Gastrocnemius medialis (tissue), 4 donors: ENCODE measurements at regions not wholly inside any gene's neighbourhood (a gene's known extent, or its start where the extent isn't known, plus 50 kb on each side); places are given as distances from the start of the nearest gene placed in this dataset.

ENCODE experiments used
- ATAC-seq, 2 donors: fragments of 150-250 bp; one replicate each; pipeline ENCODE4 v1.9.1; 2016
- DNase-seq, 2 donors: peaks; one replicate each; pipeline ENCODE4 v3.0.0-alpha.2; 2019
- H3K27ac ChIP-seq, 4 donors: fragments of 200-600 bp; sonication (generic); 1 replicate in 1 of 4; 2 replicates in 3 of 4; pipeline ENCODE4 v1.5.1; 2016 to 2018; ENCODE audit warnings: mild to moderate bottlenecking in 2 of 4, moderate library complexity in 1 of 4
- H3K27me3 ChIP-seq, 3 donors: fragments of 200-600 bp; sonication (generic) in 2 of 3; 1 replicate in 1 of 3; 2 replicates in 2 of 3; pipeline versions ENCODE4 v1.5.1 to v1.6.0; 2016 to 2019; ENCODE audit warnings: mild to moderate bottlenecking in 1 of 3, moderate library complexity in 1 of 3
- H3K36me3 ChIP-seq, 2 donors: fragments of 200-600 bp; sonication (generic) in 1 of 2; one replicate each; pipeline ENCODE4 v1.5.1; 2017 to 2018
- H3K4me1 ChIP-seq, 2 donors: fragments of 200-600 bp; sonication (generic) in 1 of 2; one replicate each; pipeline ENCODE4 v1.5.1; 2016 to 2017; ENCODE audit warnings: mild to moderate bottlenecking in 2 of 2
- H3K4me3 ChIP-seq, 4 donors: fragments of 200-600 bp; sonication (generic) in 3 of 4; 1 replicate in 1 of 4; 2 replicates in 3 of 4; pipeline ENCODE4 v1.5.1; 2016 to 2019; ENCODE audit warnings: mild to moderate bottlenecking in 2 of 4
- H3K9me3 ChIP-seq, 3 donors: fragments of 200-600 bp; sonication (generic) in 2 of 3; 1 replicate in 1 of 3; 2 replicates in 2 of 3; pipeline ENCODE4 v1.5.1; 2016 to 2019
- POLR2A ChIP-seq, 2 donors: fragments of 450-650 bp; IDR thresholded peaks; one replicate each; pipeline ENCODE4 v1.6.1; 2017; ENCODE audit warnings: antibody characterized with exemption in 2 of 2, mild to moderate bottlenecking in 2 of 2, moderate library complexity in 2 of 2
- in situ Hi-C, 4 donors: fragments of 200-750 bp; cut with MboI; loops; one replicate each; pipeline versions ENCODE4 v1.15.0 to v1.8.0; 2017; ENCODE audit warnings: low sequenced_read_pairs in 4 of 4
- intact Hi-C: fragments of 100-400 bp; cut with DNase I; formaldehyde crosslinking; loops from one replicate; pipeline ENCODE4 v1.15.1; 2023; ENCODE audit warnings: low total_unique reads
- TF ChIP-seq, protein P1 (sequence below), 5 experiments: fragments of 450-650 bp in 3 of 5; fragments of 200-600 bp in 2 of 5; sonication (generic) in 2 of 5; IDR thresholded peaks in 4 of 5; conservative IDR thresholded peaks in 1 of 5; 1 replicate in 4 of 5; 2 replicates in 1 of 5; pipeline ENCODE4 v1.5.1; 2016 to 2019; ENCODE audit warnings: antibody characterized with exemption in 5 of 5, mild to moderate bottlenecking in 3 of 5, moderate library complexity in 3 of 5

DNA sequence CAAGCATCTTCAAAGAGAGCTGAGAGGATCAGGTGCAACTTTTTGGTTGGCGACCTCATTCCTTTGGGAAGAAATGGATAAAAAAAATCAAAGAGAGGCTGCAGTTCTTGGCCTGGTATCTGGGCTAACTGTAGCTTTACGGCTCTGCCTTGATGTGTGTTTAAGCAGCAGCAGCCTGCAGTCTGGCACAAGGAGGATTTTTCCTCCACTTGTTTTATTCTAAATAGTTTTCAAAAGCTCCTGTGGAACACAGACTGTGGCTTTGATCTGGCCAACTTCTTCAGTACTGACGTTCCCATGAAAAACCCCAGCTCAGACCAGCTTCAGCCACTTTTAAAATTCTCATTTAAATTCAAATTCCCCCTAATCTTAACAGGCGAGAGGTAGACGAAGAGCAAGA lies 137.3 kb downstream of the HDGFL1 start:
- no peak for ATAC-seq
- Histone ChIP-seq H3K27me3 (no peaks in the 10 kb centered on the region), H3K27ac (no peak overlapping the region), H3K36me3 (no peaks in the 10 kb centered on the region), H3K9me3 (no peaks in the 10 kb centered on the region), H3K4me1 (no peaks in the 10 kb centered on the region), H3K4me3 (no peak overlapping the region)
- no peak for DNase-seq
- intact Hi-C loops: no loop called here
- in situ Hi-C loops: no loop called here
- TF ChIP-seq, protein P1, sequence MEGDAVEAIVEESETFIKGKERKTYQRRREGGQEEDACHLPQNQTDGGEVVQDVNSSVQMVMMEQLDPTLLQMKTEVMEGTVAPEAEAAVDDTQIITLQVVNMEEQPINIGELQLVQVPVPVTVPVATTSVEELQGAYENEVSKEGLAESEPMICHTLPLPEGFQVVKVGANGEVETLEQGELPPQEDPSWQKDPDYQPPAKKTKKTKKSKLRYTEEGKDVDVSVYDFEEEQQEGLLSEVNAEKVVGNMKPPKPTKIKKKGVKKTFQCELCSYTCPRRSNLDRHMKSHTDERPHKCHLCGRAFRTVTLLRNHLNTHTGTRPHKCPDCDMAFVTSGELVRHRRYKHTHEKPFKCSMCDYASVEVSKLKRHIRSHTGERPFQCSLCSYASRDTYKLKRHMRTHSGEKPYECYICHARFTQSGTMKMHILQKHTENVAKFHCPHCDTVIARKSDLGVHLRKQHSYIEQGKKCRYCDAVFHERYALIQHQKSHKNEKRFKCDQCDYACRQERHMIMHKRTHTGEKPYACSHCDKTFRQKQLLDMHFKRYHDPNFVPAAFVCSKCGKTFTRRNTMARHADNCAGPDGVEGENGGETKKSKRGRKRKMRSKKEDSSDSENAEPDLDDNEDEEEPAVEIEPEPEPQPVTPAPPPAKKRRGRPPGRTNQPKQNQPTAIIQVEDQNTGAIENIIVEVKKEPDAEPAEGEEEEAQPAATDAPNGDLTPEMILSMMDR (IDR thresholded peaks at IDR 0.05 in 4 of 5, conservative IDR thresholded peaks at IDR 0.05 in 1 of 5): no peak
- TF ChIP-seq POLR2A (IDR thresholded peaks at IDR 0.05): no peak

DNA sequence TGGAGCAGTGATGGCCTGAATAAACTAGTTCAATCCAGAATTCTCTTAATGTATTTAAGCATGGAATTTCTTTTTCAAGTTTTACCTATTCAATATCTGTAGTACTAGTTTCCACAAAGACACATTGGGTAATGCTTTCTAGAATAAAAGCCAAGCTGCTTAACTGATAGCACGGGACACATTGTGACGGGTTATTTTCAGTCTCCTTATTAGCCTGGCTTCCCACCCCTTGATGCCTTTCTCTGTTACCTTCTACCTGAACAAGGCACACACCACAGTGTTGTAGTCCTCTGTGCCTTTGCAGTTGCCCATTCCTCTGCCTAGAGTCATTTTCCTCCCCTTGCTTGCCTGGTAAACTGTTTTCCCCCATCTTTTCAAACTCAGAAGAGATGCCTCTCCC lies 139.1 kb downstream of the HDGFL1 start:
- Histone ChIP-seq H3K27ac (no peak overlapping the region), H3K4me3 (no peak overlapping the region), H3K36me3 (no peaks in the 10 kb centered on the region), H3K9me3 (no peaks in the 10 kb centered on the region), H3K27me3 (no peaks in the 10 kb centered on the region), H3K4me1 (no peaks in the 10 kb centered on the region)
- in situ Hi-C loops (no loop called here), intact Hi-C loops (no loop called here)
- no peak for TF ChIP-seq POLR2A (IDR thresholded peaks at IDR 0.05)
- TF ChIP-seq, protein P1 (IDR thresholded peaks at IDR 0.05 in 4 of 5, conservative IDR thresholded peaks at IDR 0.05 in 1 of 5): no peak
- ATAC-seq (no peak), DNase-seq (no peak)

DNA sequence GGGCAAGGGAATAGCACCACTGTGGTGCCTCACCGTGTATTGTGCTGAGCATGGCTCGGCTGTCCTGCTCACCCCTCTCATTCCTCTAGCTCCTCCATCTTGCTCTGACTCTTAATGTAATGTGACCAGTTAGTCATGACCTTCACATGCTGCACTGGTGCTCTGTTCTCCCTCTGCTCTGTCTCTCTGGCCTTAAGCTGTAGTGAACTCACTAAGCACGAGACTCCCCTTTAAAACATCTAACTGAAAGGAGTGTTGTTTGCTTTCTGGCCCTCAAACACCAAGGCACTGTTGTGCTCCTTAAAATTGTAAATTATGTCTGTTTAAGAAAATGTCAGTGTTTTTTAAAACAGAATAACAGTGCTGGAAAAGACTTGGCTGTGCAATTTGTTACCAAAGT lies 140.4 kb downstream of the HDGFL1 start:
- DNase-seq (no peak), ATAC-seq (no peak)
- Histone ChIP-seq H3K27ac (no peak overlapping the region), H3K36me3 (no peaks in the 10 kb centered on the region), H3K9me3 (no peaks in the 10 kb centered on the region), H3K4me3 (no peak overlapping the region), H3K4me1 (no peaks in the 10 kb centered on the region), H3K27me3 (no peaks in the 10 kb centered on the region)
- TF ChIP-seq POLR2A (IDR thresholded peaks at IDR 0.05): no peak
- TF ChIP-seq, protein P1 (IDR thresholded peaks at IDR 0.05 in 4 of 5, conservative IDR thresholded peaks at IDR 0.05 in 1 of 5): no peak
- intact Hi-C loops: no loop called here
- in situ Hi-C loops: no loop called here

DNA sequence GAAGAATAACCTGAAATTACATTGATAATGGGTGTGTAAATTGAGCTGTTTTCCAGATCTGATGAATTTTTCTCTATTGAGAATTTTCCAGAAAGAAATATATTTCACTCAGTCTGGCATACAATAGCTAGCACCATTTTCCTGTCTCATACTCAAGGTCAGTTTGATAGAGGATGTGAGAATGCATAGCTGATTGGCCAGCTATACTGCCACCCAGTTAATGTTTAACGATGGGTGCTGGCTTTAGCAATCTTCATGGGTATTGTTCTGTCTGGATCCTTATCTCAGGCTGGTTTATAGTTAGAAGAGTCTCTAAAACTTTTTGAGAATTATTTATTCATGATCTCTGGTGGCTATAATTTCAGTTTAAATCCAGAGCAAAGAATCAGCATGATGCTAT lies 147.4 kb downstream of the HDGFL1 start:
- intact Hi-C loops: no loop called here

More for the DNA sequence above, 147.4 kb downstream of the HDGFL1 start:
- in situ Hi-C loops: no loop called here
- TF ChIP-seq, protein P1 (IDR thresholded peaks at IDR 0.05 in 4 of 5, conservative IDR thresholded peaks at IDR 0.05 in 1 of 5): no peak
- no peak for TF ChIP-seq POLR2A (IDR thresholded peaks at IDR 0.05)
- no peak overlapping the region for H3K27ac ChIP-seq
- DNase-seq (no peak), ATAC-seq (no peak)
- H3K4me3 ChIP-seq: no peak overlapping the region
- H3K9me3 ChIP-seq: no peaks in the 10 kb centered on the region
- peaks cover 0 to 5% of the 10 kb centered on the region in 2 donors for H3K4me1 ChIP-seq
- no peaks in the 10 kb centered on the region for H3K27me3 ChIP-seq
- H3K36me3 ChIP-seq: no peaks in the 10 kb centered on the region
